HG03175 (cell line): ENCODE measurements at regions not wholly inside any gene's neighbourhood (a gene's known extent, or its start where the extent isn't known, plus 50 kb on each side); places are given as distances from the start of the nearest gene placed in this dataset.

Source experiments
- ATAC-seq: cut with Tn5 transposase; IDR thresholded peaks from one replicate; pipeline ENCODE4 v1.9.1; 2021; ENCODE audit warnings: mild to moderate bottlenecking, moderate library complexity; ENCODE audit not compliant: unreplicated experiment

GRCh38 chr6:40340957-40341356 lies 246.2 kb downstream of the LRFN2 start:
- ATAC-seq, result no peak

GRCh38 chr6:40340196-40340595 lies 247.0 kb downstream of the LRFN2 start:
- no peak for ATAC-seq

GRCh38 chr6:40338306-40338705 lies 248.9 kb downstream of the LRFN2 start:
- no peak for ATAC-seq

- ATAC-seq, result no peak
Measured at GRCh38 chr6:40336940-40337760, 250.0 kb downstream of the LRFN2 start.

GRCh38 chr6:40336296-40336695 lies 250.9 kb downstream of the LRFN2 start:
- ATAC-seq, result no peak

- no peak for ATAC-seq
Measured at GRCh38 chr6:40334496-40335270, 252.5 kb downstream of the LRFN2 start.

- ATAC-seq, result no peak
Measured at GRCh38 chr6:40331545-40331944, 255.6 kb downstream of the LRFN2 start.

GRCh38 chr6:40330301-40330721 lies 256.9 kb downstream of the LRFN2 start:
- no peak for ATAC-seq

GRCh38 chr6:40328986-40329545 lies 258.1 kb downstream of the LRFN2 start:
- ATAC-seq, result no peak

GRCh38 chr6:40328386-40328985 lies 258.7 kb downstream of the LRFN2 start:
- ATAC-seq, result no peak

GRCh38 chr6:40326714-40327421 lies 260.3 kb downstream of the LRFN2 start:
- ATAC-seq, result no peak

GRCh38 chr6:40325791-40326190 lies 261.4 kb downstream of the LRFN2 start:
- ATAC-seq, result no peak

GRCh38 chr6:40325041-40325440 lies 262.1 kb downstream of the LRFN2 start:
- no peak for ATAC-seq

GRCh38 chr6:40323881-40324634 lies 263.1 kb downstream of the LRFN2 start:
- ATAC-seq, result no peak

GRCh38 chr6:40322336-40322735 lies 264.8 kb downstream of the LRFN2 start:
- ATAC-seq, result no peak

- no peak for ATAC-seq
Measured at GRCh38 chr6:40321616-40322015, 265.5 kb downstream of the LRFN2 start.

- ATAC-seq, result no peak
Measured at GRCh38 chr6:40320947-40321346, 266.2 kb downstream of the LRFN2 start.

- ATAC-seq, result no peak
Measured at GRCh38 chr6:40320441-40320840, 266.7 kb downstream of the LRFN2 start.

- no peak for ATAC-seq
Measured at GRCh38 chr6:40319124-40319523, 268.0 kb downstream of the LRFN2 start.

GRCh38 chr6:40315060-40315459 lies 272.1 kb downstream of the LRFN2 start:
- no peak for ATAC-seq
